GDM1 (cell line): ENCODE measurements at regions not wholly inside any gene's neighbourhood (a gene's known extent, or its start where the extent isn't known, plus 50 kb on each side); places are given as distances from the start of the nearest gene placed in this dataset.

Experiments
- DNase-seq: peaks from one replicate; lab custom pipeline; 2025; lab: John Stamatoyannopoulos, UW

DNA sequence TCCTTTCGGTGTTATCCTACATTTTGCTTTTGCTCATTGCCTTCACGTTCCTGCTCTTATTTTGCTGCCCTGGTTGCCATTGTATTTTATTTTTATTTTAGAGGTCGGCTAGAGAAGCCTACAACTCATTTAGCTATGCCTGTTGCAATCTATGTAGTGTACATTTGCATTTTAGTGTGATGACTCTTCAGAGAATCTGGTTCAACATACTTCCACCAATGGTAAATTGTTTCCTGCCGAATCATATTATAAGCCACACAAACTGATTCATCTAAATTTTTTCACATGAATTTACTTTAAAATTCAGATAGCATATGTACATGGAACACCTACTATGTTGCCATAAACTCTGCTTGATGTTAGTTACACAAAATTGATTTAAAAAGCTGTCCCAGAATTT is 1596.9 kb downstream of the PLA2G4A start:
- DNase-seq, result no peak

DNA sequence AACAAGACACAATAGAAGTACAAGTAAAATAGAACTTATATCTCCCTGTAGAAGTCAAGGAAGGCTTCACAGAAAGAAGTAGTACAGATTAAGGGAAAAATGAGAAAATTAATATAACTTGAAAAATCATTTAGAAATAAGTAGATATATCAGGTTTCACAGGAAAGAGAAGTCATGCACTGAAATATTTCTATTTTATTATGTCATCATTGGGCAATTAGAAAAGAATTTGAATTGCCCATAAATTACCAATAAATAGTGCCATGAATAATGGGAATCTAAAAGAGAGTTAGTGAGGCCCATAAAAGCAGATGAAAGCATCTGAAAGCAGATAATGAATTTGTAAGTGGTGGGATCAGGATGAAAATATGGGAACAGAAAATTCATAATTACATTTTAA is 1597.8 kb downstream of the PLA2G4A start:
- DNase-seq, result no peak

DNA sequence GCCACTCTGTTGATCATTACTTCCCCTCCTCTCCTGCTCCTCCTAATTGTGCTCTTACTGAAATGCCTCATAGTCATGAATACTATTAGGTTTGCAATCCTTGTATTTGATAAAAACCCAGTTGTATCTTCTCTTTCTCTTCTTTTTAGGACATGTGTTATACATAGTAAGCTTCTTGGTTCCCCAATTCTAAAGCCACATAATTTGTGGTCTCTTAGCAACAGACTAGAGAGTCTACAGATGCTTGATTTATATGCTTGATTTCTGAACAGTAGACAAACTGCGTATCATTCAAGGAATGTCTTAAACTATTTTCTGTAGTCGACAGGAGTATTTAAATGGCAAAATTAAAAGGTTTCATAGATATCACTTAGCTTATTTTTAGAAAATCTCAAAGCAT is 1598.9 kb downstream of the PLA2G4A start:
- DNase-seq, result no peak

DNA sequence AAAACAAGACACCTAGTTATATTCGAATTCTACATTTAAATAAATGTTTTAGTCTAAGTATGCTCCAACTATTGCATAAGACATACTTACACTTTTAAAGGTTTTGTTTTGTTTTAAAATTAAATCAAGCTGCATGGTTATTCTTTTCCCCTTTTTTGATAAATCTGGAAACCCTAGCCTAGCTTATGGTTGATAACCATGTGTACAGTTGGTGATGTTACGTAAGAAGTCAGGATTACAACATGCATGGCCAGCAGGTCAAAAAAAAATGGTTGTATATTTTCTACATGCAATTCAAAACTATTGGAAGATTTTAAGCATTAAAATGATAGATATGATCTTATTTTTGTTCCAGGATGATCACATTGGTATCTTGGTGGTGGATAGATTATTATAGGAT is 1600.6 kb downstream of the PLA2G4A start:
- no peak for DNase-seq

DNA sequence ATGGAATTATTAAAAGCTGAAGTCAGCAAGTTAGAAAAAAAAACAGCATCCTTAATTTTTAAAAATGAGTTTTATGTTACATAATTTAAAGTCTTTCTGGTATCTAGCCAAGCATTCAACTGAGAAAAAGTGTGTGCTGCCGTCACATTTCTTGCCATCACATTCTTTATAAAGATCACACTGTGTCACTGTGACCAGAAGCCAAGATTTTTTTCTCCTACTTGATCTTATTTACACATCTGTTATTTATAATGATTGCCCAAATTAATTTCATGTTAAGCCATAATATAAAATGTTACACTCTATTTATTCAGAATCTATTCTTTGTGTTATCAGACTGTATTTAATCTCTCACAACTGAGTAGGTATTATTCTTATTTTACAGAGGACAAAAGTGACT is 1603.7 kb downstream of the PLA2G4A start:
- no peak for DNase-seq

DNA sequence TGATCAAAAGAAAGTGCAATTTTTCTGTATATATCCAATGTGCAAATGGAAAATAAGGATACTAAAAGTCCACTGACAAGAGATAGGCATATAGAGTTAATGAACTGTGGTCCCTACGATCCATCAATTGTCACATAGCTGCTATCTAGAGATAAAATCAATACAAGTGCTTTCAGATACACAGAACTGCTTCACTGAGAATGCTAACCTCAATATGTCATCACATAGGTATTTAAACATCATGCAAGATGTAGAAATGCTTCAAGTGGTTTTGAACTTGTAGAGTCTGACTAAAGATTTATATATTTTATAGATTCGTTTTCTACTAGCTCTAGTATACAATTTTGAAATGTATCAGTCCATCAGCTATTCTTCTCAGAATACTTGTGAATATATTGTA is 1604.7 kb downstream of the PLA2G4A start:
- no peak for DNase-seq

DNA sequence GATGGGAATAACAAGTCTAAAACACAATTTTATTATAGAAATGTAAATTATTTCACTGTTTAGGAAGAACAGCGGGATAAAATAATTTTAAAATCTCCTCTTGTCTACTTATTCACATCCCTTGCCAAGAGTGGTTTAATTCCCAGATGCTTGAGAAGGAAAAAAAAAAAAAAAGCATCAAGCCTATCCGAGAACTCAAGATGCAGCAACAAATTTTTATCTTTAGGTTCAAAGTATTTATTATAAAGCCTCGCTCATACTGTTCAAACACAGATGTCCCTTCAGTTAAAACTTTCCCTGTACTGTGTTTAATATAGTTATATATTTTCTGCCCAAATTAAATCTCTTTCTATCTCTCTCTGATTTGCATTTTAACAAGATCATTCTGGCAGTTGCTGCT is 1615.8 kb downstream of the PLA2G4A start:
- DNase-seq, result no peak

DNA sequence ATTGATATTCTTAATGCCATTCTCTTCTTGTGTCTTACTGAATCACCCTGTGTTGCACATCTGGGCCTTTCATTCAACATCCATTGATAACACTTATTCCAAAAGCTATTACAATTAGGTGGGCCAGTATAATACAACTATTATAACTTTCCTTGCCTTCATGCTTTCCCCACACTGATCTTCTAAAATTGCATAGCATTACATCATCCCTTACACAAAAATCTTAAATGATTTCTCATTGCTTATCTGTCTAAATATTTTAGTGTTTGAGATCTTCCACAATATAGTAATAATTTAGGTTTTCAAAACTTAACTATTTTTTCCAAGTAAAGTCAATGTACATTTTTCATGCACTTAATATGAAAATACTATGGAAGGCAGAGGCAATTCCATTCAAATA is 1634.1 kb downstream of the PLA2G4A start:
- DNase-seq, result no peak

DNA sequence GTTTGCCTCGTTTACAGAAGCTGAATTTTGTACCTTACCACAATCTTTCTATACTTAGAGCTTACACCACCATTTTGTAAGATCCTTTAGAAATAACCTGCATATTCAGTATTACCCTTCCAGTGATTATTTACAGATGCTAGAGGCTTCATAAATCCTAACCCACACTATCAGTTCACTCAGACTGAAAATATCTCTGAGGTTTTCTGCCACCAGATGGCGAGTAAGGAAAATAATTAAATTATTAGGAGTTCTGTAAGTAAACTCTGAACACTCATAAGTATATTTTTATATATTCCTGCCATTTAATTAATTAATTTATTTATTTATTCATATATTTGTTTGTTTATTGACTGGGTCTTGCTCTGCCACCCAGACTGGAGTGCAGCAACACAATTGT is 1635.2 kb downstream of the PLA2G4A start:
- DNase-seq, result no peak

DNA sequence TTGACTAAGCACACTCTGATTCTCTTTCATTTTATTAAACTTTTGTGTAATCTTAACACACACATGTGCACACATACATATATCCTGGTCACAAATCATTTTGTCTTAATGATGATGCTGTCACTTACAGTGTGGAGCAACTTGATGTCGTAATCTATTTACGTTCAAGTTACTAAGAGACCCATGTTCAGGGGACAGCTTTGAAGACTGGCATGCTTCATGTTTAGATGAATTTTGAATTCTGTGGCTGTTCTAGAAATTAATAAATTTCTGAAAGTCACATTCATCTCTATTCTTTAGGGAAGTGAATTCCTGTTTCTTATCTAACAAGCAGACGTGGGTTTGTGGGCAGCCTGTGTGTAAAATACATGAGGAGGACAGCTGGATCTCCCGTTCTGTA is 1637.8 kb downstream of the PLA2G4A start:
- DNase-seq, result no peak

DNA sequence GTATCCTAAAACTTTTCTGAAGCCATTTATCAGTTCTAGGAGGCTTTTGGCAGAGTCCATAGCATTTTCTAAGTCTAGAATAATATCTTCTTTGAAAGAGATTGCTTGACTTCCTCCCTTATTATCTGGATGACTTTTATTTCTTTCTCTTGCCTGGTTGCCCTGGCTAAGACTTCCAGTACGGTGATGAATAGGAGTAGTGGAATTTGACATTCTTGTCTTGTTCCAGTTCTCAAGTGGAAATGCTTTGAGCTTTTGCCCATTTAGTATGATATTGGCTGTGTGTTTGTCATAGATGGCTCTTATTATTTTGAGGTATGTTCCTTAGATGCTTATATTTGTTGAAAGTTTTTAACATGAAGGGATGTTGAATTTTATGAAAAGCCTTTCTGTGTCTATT is 1647.9 kb downstream of the PLA2G4A start:
- DNase-seq, result no peak

DNA sequence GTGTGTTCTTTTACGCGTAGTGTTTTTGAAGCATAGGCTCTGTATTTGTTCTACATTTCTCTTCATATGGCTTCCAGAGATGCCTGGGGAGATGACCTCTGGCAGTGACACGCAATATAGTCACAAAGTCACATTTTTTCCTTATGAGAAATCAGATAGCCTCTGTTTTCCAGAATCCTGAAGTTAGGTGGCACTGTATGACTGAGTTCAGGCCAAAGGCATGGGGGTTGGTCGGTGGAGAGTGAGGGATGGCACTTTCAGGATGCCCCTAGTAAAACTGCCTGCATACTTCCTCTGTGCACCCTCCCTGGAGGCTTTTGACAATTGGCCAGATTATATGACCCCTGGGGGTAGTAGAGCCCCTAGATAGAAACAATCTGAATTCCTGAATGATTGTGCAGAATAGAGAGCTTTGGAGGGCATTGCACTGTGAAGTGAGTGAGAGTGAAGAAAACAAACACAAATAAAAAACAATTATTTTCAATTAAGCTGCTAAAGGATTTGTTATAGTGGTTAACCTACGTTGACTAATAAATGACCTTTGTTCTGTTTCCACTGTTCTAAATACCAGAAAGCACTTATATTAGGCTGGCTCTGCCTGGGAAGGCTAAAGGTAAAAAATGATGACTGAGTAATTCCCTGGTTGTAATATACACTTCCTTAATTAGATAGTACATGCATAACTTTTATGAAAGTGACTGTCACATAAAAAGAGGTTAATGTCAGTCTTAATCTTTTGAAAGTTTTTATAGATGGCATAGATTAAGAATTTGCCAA is 1660.8 kb downstream of the PLA2G4A start:
- DNase-seq, result no peak

DNA sequence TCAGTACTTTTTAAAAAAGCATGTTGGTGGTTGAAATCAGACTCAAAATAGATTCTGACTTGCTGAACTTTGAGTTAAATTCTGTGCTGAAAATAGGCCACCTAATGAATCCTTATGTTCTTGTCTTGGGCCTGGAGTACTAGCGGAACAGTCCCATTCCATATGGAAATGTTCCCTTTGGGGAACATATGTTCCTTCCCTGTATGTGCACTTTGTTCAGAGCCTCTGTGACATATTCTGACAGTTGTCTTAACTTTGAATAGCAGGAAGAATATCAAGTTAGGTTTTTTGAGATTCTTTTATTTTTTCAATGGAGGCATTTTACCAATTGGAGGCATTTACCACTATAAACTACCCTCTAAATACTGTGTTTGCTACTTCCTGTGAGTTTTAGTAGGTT is 1667.8 kb downstream of the PLA2G4A start:
- DNase-seq, result no peak

DNA sequence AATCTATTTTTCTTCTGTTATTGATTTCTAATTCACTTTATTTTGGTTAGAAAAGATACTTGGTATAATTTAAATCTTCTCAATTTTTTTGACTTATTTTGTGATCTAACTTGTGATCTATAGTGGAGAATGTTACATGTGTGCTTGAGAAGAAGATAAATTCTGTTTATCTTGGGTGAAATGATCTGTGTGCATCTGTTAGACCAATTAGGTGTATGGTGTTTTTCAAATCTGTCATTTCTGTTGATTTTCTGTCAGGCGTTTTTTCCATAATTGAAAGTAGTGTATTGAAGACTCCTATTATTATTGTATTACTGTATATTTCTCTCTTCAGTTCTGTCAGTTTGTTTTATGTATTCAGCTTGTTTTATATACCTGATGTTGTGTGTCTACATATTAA is 1668.3 kb downstream of the PLA2G4A start:
- no peak for DNase-seq

DNA sequence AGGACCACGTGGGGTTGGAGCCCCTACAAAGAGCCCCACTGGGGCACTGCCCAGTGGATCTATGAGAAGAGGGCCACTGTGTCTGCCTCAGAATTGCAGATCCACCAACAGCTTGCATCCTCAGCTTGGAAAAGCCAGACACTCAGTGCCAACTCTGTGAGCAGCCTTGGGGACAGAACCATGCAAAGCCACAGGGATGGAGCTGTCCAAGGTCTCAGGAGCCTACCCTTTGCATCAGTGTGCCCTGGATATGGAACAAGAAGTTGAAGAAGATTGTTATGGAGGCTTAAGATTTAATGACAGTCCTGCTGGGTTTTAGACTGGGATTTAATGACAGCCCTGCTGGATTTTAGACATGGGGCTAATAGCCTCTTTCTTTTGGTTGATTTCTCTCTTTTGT is 1670.9 kb downstream of the PLA2G4A start:
- DNase-seq, result no peak

DNA sequence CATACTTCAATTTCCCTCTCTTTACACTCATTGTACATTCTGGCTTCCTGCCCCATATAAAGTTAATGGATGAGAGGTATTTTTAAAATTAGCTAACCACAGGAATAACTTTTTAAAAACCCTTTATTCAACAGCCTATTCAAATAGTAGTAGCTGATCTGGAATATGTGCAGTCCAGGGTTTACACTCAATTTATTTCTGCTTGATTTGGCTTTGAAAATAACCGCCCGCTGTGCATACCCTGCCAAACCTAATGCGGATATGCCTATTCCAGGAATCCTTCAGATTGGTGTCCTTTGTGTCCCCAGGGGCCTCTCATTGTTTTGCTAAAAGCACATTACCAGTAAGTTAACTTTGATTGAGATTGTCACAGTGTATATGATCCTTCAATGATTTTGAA is 1686.2 kb downstream of the PLA2G4A start:
- no peak for DNase-seq

DNA sequence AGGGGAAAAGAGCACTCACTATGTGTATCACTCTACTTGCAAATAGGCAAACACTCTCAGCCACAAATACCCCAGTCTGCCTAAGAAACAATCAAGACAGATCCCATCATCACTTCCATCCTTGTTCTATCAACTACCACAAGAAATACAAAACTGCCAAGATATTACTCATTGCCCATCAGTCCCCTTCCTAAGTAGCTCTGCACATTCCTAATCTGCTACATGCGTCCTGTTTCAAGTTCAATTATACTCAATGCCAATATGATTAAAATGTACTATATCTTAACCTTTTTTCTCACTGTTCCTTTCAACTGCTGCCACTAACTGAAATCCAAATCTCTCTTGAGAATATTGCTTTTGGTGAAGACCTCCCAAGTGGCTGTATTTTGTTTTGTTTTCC is 1688.4 kb downstream of the PLA2G4A start:
- DNase-seq, result no peak

DNA sequence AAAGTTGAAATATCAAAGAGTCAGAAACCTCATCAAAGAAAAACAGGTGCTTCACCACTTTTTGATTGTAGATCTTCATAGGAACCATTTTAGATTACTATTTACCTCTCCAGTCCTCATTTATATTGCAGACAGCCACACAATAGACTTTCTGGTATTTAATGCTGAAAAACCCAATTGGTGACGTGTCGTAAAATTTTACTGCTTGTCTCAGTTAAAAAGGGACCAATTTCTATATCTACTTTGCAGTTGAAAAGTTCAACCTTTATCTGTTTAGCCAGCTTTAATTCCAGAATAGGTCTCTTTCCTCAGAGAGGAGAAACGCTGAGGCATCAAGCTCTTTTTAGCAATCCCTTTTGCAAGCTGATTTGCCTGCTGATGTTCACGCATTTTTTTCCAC is 1722.4 kb downstream of the PLA2G4A start:
- DNase-seq, result no peak

DNA sequence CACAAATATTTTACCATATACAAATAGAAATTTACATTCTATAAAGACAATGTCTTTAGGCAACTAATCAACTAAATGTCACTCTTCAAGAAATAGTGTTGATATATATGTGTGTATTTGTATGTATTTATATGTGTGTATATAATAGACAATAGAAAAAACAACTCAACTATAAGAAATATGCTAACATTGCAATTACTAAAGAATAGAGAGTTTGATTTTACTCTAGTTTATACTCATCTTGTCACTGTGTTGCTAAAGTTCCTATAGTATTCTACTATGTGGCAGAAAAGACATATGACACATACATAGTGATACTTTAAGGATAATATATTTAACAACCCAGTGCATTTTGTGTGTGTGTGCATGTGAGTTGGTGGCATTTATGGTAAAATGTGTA is 1728.3 kb downstream of the PLA2G4A start:
- DNase-seq, result no peak

DNA sequence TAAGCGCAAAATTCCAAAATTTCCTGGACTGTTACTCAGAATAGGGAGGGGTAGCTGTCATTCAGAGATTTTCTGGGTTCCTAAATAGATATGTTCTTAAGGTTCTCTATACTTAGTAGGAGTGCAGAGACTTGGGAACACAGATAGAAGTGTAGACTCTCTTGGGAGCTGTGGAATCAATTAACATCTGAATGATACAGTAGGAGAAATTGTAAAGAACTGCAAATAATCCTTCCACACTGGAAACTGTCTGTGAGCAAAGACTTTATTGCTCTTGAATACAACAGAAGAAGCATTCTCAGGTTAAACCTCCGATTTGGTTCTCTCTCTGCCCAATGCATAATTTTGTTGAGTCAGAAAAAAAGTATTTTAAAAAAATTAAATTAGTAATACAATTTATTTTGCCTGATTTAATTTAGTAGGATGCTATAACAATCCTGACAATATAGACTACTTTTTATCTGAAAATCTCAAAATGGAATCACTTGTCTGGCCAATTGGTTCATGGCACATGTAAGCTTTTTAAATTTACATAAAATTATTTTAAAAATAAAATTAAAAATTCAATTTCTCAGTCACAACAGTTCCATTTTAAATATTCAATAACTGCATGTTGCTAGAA is 1754.3 kb downstream of the PLA2G4A start:
- DNase-seq, result no peak

DNA sequence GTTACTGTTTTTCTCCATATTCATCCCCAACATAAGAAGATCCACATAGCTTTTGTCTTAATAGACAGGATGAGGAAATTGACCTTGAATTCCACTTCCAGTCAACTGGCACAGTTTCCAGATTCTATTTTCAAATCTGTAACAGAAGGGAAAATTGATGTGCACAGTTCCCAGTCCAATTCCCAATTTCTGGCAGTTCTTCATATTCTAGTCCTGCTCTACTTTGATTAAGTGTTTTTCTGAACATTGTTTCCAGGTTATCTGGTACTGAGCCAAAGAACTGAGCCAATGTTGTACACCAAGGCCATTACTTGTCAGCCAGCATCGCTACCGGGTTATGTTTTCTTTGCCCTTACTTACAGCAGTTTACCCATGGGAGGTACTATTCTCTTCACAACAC is 1755.4 kb downstream of the PLA2G4A start:
- DNase-seq, result no peak

DNA sequence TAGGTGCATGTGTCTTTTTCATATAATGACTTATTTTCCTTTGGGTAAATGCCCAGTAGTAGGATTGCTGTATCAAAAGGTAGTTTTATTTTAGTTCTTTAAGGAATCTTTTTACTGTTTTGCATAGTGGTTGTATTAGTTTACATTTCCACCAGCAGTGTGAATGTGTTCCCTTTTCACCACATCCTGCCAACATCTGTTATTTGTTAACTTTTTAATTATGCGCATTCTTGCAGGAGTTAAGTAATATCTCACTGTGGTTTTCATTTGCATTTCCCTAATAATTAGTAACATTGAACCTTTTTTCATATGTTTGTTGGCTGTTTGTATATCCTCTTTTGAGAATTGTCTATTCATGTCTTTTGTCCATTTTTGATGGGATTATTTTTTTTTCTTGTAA is 1761.9 kb downstream of the PLA2G4A start:
- no peak for DNase-seq

DNA sequence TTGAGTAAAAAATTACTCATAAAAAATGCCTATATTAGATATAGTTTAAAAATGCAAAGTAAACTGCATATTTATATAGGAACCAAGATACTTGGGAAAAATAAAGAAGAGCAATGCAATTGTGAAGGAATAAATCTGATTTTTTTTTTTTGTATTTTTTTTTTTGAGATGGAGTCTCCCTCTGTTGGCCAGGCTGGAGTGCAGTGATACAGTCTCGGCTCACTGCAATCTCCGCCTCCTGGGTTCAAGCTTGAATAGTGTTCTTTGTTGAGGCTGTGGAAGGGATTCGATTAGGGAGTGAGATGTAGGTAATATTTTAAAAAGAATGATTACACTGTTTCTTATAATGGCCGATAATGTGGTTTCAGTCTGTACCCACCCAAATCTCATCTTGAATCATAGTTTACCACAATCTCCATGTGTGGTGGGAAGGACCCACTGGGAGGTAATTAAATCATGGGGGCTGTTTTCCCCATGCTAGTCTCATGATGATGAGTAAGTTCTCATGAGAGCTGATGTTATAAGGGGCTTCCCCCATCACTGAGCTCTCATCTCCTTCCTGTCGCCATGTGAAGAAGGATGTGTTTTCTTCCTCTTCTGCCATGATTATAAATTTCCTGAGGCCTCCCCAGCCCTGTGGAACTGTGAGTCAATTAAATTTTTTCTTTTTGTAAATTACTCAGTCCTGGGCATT is 1765.9 kb downstream of the PLA2G4A start:
- DNase-seq, result no peak

DNA sequence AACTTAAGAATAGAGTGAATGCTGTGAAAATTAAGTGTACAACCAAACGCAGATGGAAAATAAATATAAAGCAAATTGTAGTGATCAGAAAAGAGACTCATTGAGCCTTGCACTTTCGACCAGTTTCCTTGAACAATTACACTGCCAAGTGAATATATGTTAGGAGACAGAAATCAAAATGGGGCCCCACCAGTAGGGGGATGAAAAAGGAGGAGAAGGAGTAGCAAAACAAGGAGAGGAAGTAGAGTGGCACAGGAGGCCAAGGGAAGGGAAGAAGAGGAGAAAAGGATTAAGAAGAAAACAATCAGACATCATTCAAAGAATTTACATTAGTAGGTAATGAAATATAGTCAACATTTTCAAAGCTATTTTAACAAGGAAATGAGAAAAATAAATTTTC is 1770.6 kb downstream of the PLA2G4A start:
- no peak for DNase-seq
